ENCODE measurements at regions not wholly inside any gene's neighbourhood (a gene's known extent, or its start where the extent isn't known, plus 50 kb on each side); places are given as distances from the start of the nearest gene placed in this dataset.

DNA sequence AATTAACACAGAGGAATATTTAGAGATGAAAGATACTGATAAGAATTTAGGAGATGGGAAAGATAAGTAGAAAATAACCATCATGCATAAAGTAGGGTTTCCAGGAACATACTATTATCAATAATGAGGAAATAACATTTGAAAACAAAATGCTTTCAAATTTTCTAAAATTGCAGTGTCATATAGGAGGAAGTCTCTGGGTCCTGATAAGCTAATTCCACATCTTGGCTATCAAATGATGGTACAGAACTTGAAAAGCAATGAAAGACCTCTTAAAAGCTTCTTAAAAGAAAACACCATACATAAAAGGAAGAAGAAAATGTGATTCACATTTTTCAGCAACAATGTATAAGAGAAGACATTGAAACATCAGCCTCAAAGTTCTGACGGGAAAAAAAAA, 1024.8 kb downstream of the TSN start:
- Histone ChIP-seq H3K27ac (ENCODE audit: low read depth, low read length) (no peak overlapping the region), H3K27me3 (ENCODE audit: control insufficient read depth, insufficient read depth, low read length) (no peaks in the 10 kb centered on the region), H3K4me3 (ENCODE audit: low read depth, low read length) (no peak overlapping the region), H3K9me3 (ENCODE audit: control insufficient read depth, insufficient read depth, low read length) (no peaks in the 10 kb centered on the region)
- DNase-seq (ENCODE audit: low read depth, low spot score): no peak
- ChIA-PET POLR2A (no interaction called here), CTCF (no interaction called here)
- TF ChIP-seq, protein P1, sequence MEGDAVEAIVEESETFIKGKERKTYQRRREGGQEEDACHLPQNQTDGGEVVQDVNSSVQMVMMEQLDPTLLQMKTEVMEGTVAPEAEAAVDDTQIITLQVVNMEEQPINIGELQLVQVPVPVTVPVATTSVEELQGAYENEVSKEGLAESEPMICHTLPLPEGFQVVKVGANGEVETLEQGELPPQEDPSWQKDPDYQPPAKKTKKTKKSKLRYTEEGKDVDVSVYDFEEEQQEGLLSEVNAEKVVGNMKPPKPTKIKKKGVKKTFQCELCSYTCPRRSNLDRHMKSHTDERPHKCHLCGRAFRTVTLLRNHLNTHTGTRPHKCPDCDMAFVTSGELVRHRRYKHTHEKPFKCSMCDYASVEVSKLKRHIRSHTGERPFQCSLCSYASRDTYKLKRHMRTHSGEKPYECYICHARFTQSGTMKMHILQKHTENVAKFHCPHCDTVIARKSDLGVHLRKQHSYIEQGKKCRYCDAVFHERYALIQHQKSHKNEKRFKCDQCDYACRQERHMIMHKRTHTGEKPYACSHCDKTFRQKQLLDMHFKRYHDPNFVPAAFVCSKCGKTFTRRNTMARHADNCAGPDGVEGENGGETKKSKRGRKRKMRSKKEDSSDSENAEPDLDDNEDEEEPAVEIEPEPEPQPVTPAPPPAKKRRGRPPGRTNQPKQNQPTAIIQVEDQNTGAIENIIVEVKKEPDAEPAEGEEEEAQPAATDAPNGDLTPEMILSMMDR (IDR thresholded peaks at IDR 0.05; ENCODE audit: low read depth, low read length): no peak

DNA sequence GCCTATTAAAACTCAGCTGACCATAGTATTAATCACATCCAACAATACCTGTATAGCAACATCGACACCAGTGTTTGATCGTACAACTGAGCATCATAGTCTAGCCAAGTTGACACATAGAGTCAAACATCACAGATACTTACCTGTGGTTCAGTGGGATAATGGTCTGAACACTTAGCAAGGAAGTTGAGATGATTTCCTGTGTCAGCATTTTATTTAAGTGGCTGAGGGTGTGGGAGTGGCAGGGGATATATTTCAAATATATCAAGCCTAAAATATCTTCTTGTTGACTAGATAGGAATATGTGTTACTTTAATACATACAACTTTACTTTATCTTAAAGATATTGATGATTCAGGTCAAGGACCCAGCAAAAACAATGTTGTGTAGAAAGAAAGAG, 1038.6 kb downstream of the TSN start:
- Histone ChIP-seq H3K27ac (ENCODE audit: low read depth, low read length) (no peak overlapping the region), H3K9me3 (ENCODE audit: control insufficient read depth, insufficient read depth, low read length) (peaks cover 2% of the 10 kb centered on the region; the same call in 1 of the 2 replicates), H3K27me3 (ENCODE audit: control insufficient read depth, insufficient read depth, low read length) (no peaks in the 10 kb centered on the region), H3K4me3 (ENCODE audit: low read depth, low read length) (no peak overlapping the region)
- ChIA-PET CTCF (no interaction called here), POLR2A (no interaction called here)
- no peak for DNase-seq (ENCODE audit: low read depth, low spot score)
- TF ChIP-seq, protein P1 (IDR thresholded peaks at IDR 0.05; ENCODE audit: low read depth, low read length): no peak

DNA sequence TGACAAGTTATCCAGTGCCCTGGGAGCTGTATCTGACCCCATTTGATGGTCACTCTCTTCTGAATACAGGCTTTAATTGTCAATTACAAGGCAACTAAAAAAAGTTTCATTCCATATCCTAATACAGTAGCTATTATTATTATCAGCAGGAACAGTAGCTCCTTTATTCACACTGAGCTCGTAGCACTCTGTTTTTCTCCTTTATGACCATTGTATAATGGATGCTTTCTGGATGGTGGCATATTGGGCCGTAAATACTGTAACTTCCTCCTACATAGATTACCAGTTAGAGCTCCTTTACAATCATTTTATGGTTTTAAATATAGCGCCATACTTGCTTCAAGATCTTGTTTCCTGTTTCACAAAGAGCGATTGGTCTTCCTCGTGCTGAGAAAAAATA, 1040.3 kb downstream of the TSN start:
- H3K9me3 ChIP-seq (ENCODE audit: control insufficient read depth, insufficient read depth, low read length): no peaks in the 10 kb centered on the region; the same call in 1 of the 2 replicates
- no peak overlapping the region for H3K4me3 ChIP-seq (ENCODE audit: low read depth, low read length)
- H3K27me3 ChIP-seq (ENCODE audit: control insufficient read depth, insufficient read depth, low read length): no peaks in the 10 kb centered on the region
- ChIA-PET CTCF (no interaction called here), POLR2A (no interaction called here)
- H3K27ac ChIP-seq (ENCODE audit: low read depth, low read length): no peak overlapping the region
- TF ChIP-seq, protein P1 (IDR thresholded peaks at IDR 0.05; ENCODE audit: low read depth, low read length): no peak
- no peak for DNase-seq (ENCODE audit: low read depth, low spot score)

DNA sequence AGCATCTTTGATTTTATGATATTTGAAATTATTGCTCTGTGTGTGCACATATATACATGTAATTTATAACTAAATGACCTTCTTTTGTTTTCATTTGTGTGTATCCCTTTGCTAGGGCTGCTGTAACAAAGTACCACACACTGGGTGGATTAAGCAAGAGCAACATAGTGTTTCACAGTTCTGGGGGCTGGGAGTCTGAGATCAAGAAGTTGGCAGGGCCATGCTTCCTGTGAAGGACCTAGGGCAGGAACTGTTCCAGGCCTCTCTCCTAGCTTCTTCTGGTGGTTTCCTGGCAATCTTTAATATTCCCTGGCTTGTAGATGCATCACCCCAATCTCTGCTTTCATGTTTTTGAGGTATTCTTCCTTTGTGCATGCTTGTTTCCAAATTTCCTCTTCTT, 1043.9 kb downstream of the TSN start:
- POLR2A ChIA-PET: no interaction called here

DNA sequence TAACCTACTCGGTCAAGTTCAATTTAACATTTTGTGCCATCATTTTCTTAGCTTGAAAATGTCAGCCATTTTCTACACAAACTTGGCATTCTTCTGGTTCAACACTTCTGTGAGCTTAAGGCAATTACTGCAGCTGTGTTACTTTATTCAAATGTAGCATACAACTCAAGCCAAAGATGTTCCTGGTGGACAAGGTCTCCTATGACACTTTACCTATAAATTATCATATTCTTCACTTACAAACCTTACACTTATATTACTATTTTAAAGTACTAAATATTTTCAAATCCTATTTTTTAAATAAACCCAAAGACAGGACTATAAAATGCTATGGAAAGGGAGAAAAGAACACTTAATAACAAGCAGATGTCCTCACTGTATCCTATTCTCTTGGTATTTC, 1045.3 kb downstream of the TSN start:
- ChIA-PET POLR2A (no interaction called here), CTCF (no interaction called here)
- H3K27ac ChIP-seq (ENCODE audit: low read depth, low read length): no peak overlapping the region
- no peak for DNase-seq (ENCODE audit: low read depth, low spot score)
- no peaks in the 10 kb centered on the region; the same call in none of the 2 replicates for H3K9me3 ChIP-seq (ENCODE audit: control insufficient read depth, insufficient read depth, low read length)
- H3K27me3 ChIP-seq (ENCODE audit: control insufficient read depth, insufficient read depth, low read length): no peaks in the 10 kb centered on the region
- TF ChIP-seq, protein P1 (IDR thresholded peaks at IDR 0.05; ENCODE audit: low read depth, low read length): no peak
- H3K4me3 ChIP-seq (ENCODE audit: low read depth, low read length): no peak overlapping the region

More for the DNA sequence above, 1043.9 kb downstream of the TSN start:
- Histone ChIP-seq H3K9me3 (ENCODE audit: control insufficient read depth, insufficient read depth, low read length) (no peaks in the 10 kb centered on the region; the same call in none of the 2 replicates), H3K4me3 (ENCODE audit: low read depth, low read length) (no peak overlapping the region), H3K27ac (ENCODE audit: low read depth, low read length) (no peak overlapping the region), H3K27me3 (ENCODE audit: control insufficient read depth, insufficient read depth, low read length) (no peaks in the 10 kb centered on the region)
- TF ChIP-seq, protein P1 (IDR thresholded peaks at IDR 0.05; ENCODE audit: low read depth, low read length): no peak
- CTCF ChIA-PET: no interaction called here
- no peak for DNase-seq (ENCODE audit: low read depth, low spot score)
